ENCODE measurements at regions not wholly inside any gene's neighbourhood (a gene's known extent, or its start where the extent isn't known, plus 50 kb on each side); places are given as distances from the start of the nearest gene placed in this dataset.

DNA sequence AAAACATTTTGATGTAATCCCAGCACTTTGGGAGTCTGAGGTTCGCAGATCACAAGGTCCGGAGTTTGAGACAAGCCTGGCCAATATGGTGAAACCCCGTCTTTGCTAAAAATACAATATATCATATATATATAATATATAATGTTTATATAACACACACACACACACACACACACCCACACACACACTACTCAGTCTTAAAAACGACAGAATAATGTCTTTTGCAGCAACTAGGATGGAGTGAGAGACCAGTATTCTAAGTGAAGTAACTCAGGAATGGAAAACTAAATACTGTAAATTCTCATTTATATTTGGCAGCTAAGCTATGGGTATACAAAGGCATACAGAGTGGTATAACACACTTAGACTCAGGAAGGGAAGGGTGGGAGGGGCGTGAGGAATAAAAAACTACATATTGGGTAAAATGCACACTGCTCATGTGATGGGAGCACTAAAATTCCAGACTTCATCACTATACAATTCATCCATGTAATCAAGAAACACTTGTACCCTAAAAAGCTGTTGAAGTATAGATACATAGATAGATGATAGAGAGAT is 231.2 kb upstream of the SEMA3A start:
- Mint-ChIP-seq H3K4me1 (no peaks in the 10 kb centered on the region), H3K9me3 (peaks cover 6% of the 10 kb centered on the region), H3K4me3 (no peak overlapping the region), H3K27ac (ENCODE audit: unreplicated experiment) (no peak overlapping the region), H3K27me3 (ENCODE audit: low read depth) (no peaks in the 10 kb centered on the region), H3K36me3 (ENCODE audit: low read depth) (peaks cover 10% of the 10 kb centered on the region)
- no peak for TF ChIP-seq CTCF (conservative IDR thresholded peaks at IDR 0.05)
- DNase-seq (ENCODE audit: low read depth, low spot score) = no peak

DNA sequence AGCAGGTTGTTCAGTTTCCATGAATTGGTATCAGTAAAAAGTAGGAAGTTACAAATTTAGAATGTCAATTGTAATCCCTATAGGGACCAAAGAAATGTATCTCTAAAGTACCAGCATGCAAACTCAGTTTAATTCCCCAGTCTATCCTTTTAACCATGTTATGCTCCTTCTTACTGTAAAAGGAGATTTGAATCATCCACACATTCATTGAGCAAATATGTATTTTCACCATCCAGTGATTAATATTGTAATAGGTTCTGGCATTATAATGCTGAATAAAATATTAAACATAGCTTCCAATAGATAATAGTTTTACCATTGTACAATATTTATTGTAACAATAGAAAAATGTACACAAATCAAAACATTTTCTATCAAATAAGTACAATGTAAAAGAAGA is 228.2 kb upstream of the SEMA3A start:
- peaks cover 10% of the 10 kb centered on the region for H3K9me3 Mint-ChIP-seq
- H3K27me3 Mint-ChIP-seq (ENCODE audit: low read depth) = no peaks in the 10 kb centered on the region
- no peaks in the 10 kb centered on the region for H3K4me1 Mint-ChIP-seq
- H3K4me3 Mint-ChIP-seq = no peak overlapping the region
- TF ChIP-seq CTCF (conservative IDR thresholded peaks at IDR 0.05) = no peak
- peaks cover 14% of the 10 kb centered on the region for H3K36me3 Mint-ChIP-seq (ENCODE audit: low read depth)
- DNase-seq (ENCODE audit: low read depth, low spot score) = no peak
- H3K27ac Mint-ChIP-seq (ENCODE audit: unreplicated experiment) = no peak overlapping the region

DNA sequence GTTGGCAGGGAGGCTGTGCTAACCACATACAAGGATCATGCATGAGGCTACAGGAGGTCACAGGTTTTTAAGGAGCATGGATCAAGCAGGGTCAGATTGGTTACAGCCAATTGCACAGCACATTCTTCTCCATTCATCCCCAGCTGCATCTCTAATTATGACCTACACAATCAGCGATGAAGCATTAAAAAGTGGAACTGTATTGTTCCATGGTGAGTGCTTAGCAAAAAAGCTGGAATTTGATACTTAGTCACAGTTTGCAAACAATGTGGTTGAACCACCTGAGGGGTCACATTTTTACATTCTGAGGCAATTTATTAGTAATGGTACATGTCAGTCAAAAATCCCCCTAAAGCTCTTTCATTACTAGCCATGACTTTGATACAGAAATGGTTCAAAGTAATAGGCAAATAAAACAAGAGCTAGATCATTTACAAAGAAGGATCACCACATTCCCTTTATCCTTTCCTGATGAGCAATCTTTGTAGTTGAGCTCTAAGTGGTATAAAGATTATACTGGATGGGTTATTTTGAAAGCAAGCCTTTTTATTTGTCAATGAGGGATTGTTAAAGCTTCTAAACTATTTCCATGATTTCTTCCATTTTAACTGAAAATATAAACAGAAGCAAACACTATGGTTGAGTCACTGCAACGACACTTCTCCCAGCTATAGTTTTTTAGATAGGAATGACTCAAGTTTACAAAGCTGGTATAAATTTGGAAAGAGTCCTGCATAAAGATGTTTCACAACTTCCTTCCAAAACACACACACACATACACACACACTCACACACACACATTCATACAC is 217.8 kb upstream of the SEMA3A start:
- Mint-ChIP-seq H3K27ac (ENCODE audit: unreplicated experiment) (peak overlapping the region; percentile 29), H3K9me3 (peaks cover 3% of the 10 kb centered on the region), H3K27me3 (ENCODE audit: low read depth) (no peaks in the 10 kb centered on the region), H3K4me3 (peak overlapping the region; percentile 0), H3K36me3 (ENCODE audit: low read depth) (peaks cover 4% of the 10 kb centered on the region), H3K4me1 (peaks cover 23% of the 10 kb centered on the region)
- DNase-seq (ENCODE audit: low read depth, low spot score) = no peak
- no peak for TF ChIP-seq CTCF (conservative IDR thresholded peaks at IDR 0.05)

DNA sequence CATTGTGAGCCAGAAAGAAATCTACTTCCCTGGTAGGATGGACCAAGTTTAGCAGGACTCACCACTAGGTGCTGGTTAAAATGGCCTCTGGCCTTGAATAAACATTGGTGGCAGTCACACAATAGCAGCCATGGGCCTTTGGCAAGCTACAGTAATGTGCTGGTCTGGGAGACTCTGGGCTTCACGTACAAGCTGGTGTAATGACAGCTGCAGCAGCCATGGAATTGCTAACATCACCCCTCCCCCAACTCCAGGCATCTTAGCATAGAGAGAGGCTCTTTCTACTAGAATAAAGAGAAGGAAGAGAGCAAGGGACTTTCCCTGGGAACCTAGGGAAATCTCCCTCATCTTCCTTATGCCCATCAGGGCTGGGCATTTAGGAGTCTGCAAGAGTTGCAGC is 205.1 kb upstream of the SEMA3A start:
- H3K4me1 Mint-ChIP-seq = peaks cover 3% of the 10 kb centered on the region
- H3K27me3 Mint-ChIP-seq (ENCODE audit: low read depth) = no peaks in the 10 kb centered on the region
- no peak overlapping the region for H3K4me3 Mint-ChIP-seq
- no peak for DNase-seq (ENCODE audit: low read depth, low spot score)
- H3K9me3 Mint-ChIP-seq = peaks cover 23% of the 10 kb centered on the region
- peaks cover 25% of the 10 kb centered on the region for H3K36me3 Mint-ChIP-seq (ENCODE audit: low read depth)
- peak overlapping the region; percentile 57 for H3K27ac Mint-ChIP-seq (ENCODE audit: unreplicated experiment)
- no peak for TF ChIP-seq CTCF (conservative IDR thresholded peaks at IDR 0.05)

DNA sequence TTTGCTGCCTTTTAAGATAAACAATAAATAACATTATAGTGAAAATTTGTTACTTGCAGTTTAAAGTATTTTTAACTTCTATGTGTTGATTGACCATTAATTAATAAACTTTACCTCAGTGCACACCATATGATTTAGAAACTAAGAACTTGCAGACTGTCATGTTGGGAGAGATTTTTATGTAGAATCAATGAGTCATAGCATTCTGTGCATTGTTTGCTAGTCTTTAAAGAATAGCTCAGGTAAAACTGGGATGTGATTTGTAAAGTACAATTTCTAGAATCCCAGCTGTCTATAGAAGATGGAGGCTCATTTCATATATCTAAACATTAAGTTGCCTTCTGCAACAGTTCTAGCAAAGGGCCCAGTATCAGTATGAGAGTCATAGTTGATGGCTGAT is 199.6 kb upstream of the SEMA3A start:
- no peak overlapping the region for H3K27ac Mint-ChIP-seq (ENCODE audit: unreplicated experiment)
- peaks cover under 1% of the 10 kb centered on the region for H3K4me1 Mint-ChIP-seq
- H3K27me3 Mint-ChIP-seq (ENCODE audit: low read depth) = no peaks in the 10 kb centered on the region
- H3K4me3 Mint-ChIP-seq = no peak overlapping the region
- no peak for TF ChIP-seq CTCF (conservative IDR thresholded peaks at IDR 0.05)
- H3K9me3 Mint-ChIP-seq = peaks cover 5% of the 10 kb centered on the region
- H3K36me3 Mint-ChIP-seq (ENCODE audit: low read depth) = no peaks in the 10 kb centered on the region
- no peak for DNase-seq (ENCODE audit: low read depth, low spot score)
